Stimulated activated CD8-positive, alpha-beta memory T cell treated with anti-CD3 and anti-CD28 coated beads, Interleukin-7, amount 100 ng/mL, for 48 hours (primary cell): ENCODE measurements at regions not wholly inside any gene's neighbourhood (a gene's known extent, or its start where the extent isn't known, plus 50 kb on each side); places are given as distances from the start of the nearest gene placed in this dataset.

Source experiments
- DNase-seq, 2 donors: peaks; one replicate each; pipeline ENCODE4 v3.0.0-alpha.2; 2020; ENCODE audit warnings: low read depth in 1 of 2; ENCODE audit errors: extremely low read depth in 1 of 2

DNA sequence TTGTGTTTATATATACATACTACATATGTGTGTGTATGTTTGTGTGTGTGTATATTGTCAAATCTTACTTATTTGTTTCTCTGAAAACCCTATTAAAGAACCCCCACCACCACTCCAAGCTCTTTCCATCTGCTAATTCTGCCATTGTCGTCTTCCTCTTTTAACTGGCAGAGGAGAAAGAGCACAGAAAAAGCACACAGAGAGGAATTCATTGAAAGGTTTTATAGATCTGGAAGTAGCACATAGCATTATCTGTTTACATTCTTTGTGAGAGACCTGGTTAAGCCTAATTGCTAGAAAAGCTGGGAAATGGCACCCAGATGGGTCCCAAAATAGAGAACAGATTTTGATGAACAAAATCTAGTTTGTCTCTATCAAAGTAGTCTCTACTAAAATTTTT is 800.0 kb upstream of the PIK3C3 start:
- DNase-seq = no peak

- no peak for DNase-seq
Observed at GRCh38 chr18:41153871-41154270, 801.2 kb upstream of the PIK3C3 start.

- DNase-seq = no peak
Observed at GRCh38 chr18:41150316-41150715, 804.7 kb upstream of the PIK3C3 start.

DNA sequence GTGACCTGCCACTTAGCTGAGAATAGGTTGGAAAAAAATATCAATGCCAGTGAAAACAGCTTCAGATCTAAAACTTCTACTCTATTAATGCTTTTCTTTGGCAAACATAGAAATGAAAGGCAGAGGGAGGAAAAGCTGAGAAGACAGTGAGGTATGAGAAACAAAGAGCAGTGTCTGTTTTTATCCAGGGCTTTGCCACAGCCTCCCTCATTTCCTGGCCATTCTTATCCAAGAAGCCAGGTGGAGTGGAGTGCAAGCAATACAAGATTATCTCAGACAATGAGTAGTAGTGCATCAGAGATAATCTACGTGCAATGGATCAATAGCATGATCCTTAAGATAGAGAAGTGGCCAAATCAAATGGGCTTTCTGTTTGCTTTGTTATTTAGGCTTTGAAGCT is 808.7 kb upstream of the PIK3C3 start:
- no peak for DNase-seq

DNA sequence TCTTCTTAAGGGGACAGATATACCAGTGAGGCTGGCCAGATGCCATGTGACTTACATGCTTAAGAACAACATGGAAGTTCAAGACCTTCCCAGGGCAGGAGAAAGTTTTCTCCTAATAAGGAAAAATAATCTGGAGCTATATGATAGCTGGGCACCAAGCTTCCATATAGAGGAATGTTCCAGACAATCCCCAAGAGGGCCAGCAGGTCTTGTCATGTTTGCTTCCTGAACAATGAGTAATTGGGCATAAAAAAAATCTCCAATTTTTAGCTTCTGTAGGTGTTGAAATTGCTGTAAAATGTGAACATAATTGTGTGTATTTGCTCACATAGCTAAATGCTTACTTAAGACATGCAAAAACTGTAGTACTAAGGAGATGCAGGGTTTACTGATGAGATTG is 809.5 kb upstream of the PIK3C3 start:
- DNase-seq = no peak

DNA sequence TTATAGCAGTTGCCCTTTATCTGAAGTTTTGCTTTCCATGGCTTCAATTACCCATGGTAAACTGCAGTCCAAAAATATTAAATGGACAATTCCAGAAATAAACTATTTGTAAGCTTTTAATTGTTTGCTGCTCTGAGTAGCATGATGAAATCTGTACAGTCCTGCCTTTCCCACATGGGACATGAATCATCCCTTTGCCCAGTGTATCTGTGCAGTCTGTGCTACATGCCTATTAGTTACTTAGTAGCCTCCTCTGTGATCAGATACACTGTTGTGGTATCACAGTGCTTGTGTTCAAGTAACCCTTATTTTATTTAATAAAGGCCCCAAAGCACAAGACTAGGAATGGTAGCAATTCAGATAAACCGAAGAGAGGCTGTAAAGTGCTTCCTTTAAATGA is 810.6 kb upstream of the PIK3C3 start:
- no peak for DNase-seq

DNA sequence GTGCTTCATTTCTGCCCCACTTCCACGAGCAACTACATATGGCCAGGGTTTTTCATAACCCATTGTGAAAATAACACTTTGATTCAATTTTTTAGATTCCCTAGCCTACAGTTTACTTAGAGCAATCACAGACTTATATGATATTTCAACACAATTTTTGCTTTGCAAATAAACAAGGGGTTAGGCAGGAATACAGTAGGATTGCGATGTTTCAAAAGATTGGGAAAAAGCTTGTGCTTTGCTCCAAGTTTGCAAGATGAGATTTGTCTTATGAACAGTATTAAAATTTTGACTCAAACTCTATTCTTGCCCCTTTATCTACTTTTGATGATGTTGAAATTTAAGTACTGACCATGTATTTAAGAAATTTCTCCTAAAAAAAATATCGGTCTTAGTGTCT is 814.5 kb upstream of the PIK3C3 start:
- no peak for DNase-seq

DNA sequence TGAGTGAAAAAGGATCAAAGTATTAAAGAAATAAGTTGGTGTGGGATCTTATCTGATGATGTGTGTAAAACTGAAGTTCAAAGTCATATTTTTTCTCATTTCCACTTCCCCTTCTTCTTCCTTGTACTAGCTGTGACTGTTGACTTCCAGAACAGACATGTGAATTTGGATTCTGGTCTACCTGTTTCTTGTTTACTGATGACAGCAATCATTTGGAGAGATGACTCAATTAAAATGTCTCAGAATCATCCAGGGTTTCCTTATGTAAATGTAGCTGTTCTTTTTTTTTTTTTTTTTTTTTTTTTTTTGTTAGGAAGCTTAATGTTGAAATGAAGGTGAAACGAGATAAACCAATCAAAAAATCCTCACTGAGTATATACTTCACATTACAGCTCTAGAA is 819.9 kb upstream of the PIK3C3 start:
- no peak for DNase-seq

GRCh38 chr18:41134426-41134825 is 820.6 kb upstream of the PIK3C3 start:
- no peak for DNase-seq

DNA sequence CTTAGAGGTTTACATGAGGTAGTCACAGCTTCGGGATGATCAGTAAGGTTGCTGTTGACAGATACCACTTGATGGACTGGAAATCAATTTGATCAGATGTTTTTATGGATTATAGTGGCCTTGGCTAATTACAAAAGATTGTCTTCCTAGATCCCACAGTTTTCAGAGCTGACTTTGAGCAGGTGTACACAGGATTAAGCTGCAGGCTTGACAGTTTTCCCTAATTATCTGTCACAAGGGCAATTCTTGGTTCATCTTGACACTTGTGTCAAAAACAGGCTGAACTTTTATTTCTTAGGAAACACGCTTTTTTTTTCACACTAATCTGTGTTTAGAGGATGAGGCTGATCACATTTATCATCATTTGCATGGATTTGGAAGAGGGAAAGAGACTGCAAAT is 824.0 kb upstream of the PIK3C3 start:
- DNase-seq = no peak

GRCh38 chr18:41128545-41128944 is 826.5 kb upstream of the PIK3C3 start:
- no peak for DNase-seq

DNA sequence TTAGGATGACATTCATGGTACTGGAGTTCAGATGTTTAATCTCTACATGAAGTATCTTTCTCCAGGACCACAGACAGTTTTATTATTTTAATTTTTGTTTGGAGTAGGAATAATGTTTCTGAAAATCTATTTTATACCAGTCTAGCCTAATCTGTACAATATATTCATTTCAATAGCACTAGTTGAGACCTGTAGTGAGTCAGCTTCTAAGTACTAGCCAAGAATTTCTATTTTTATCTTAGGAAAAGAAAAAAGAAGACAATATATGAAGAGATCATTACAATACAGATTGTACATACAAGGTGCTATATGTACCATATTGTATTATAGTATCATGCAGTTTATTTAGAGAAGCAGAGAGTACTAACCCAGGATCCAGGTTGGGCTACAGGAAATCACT is 826.9 kb upstream of the PIK3C3 start:
- no peak for DNase-seq

DNA sequence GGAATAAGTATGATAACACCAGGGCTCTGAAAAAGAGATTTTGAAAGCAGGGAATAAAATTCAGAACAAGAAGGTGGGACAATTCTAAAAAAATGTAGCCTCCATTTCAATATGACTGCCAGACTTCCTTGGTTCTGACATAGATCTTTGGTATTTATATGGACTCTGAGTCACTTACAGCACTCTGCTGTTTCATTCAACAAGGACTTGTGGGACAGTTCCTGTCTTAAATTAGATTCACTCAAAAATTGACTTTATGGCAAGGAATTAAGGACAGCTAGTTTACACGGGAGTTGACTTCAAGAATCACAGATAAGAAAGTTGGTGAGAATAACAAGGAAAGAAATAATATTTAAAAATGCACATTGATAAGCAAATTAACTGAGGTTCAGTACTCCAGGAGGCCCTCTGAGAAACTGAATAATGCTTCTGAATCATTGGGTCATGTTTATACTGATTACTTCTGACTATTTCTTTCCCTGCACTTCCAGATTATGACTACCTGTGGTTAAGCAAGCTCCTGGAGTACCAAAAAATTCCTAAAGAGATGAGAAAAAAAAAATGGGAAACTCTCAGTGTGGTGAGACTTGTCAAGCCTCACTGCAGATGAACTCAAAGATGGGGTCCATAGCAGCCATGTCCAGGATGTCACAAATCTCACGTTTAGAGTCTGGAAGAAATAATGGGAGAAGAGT is 828.3 kb upstream of the PIK3C3 start:
- no peak for DNase-seq

- DNase-seq = no peak
Observed at GRCh38 chr18:41121116-41121826, 833.8 kb upstream of the PIK3C3 start.

- DNase-seq = no peak
Observed at GRCh38 chr18:41119031-41119430, 836.0 kb upstream of the PIK3C3 start.

- DNase-seq = no peak
Observed at GRCh38 chr18:41113885-41114482, 841.0 kb upstream of the PIK3C3 start.

- DNase-seq = no peak
Observed at GRCh38 chr18:41099451-41099850, 855.6 kb upstream of the PIK3C3 start.

- DNase-seq = no peak
Observed at GRCh38 chr18:41096504-41096903, 858.5 kb upstream of the PIK3C3 start.

DNA sequence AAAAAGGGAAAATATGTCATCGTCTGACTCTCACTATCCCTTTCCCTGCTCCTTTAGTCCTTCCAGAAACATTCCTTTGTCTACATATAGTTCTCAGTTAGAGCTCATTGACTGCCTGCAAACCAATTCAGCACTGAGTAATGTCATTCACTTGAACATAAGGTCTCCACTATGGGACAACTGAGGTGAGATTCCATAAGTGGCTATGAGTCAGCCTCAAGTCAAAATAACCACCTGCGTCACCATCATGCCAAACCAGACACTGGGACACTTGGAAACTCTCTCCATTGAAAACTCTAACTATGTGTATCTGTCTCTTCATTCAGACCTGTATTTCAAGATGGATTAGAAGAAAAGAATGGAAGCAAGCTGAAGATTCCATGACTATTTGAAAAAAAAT is 878.0 kb upstream of the PIK3C3 start:
- DNase-seq = no peak

DNA sequence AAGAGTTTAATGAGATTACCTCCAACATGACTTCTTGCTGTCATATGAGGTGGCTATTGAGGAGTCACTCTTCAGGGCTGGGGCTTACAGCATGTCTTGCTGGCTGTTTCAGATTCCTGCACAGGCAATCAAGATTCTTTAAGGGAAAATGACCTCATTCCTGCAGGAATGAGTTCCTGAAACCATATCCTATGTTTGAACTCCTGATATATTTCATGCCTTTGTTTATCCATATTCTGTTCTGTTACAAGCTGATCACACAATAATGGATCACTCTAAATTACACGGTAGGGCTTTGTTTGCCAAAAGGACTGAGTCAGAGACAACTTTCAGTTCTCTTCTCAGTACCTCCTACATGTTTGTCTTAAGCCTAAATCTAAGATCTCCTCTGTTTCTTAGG is 879.8 kb upstream of the PIK3C3 start:
- no peak for DNase-seq

GRCh38 chr18:41073372-41073954 is 881.6 kb upstream of the PIK3C3 start:
- DNase-seq = no peak

DNA sequence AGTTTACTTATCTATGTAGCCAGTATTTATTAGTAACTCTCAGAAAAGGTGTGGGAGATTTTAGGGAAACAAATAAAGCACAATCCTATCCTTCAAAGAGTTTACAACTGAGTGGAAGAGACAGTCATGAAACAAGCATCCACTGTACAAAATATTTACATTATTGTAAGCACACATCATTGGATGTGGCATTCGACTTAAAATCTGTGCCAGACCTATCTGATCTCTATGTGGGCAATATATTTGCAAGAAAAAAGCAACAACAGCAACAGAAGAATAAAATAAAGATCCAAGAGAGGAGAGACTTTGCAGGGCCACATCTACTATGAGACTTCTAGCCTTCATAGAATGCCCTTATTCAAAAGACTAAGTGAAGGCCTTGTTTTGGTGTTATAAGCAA is 882.1 kb upstream of the PIK3C3 start:
- no peak for DNase-seq
